GM12875 (cell line): ENCODE measurements at regions not wholly inside any gene's neighbourhood (a gene's known extent, or its start where the extent isn't known, plus 50 kb on each side); places are given as distances from the start of the nearest gene placed in this dataset.

Source experiments
- H3K4me3 ChIP-seq: one replicate; pipeline ENCODE4 v1.5.1; 2011; ENCODE audit warnings: low read depth, low read length, control low read depth
- TF ChIP-seq, protein P1 (sequence below): IDR thresholded peaks from 2 replicates; pipeline ENCODE4 v1.5.1; 2011; ENCODE audit warnings: low read depth, mild to moderate bottlenecking, control low read depth, inconsistent platforms, low read length, moderate library complexity, borderline replicate concordance; ENCODE audit not compliant: insufficient read depth

DNA sequence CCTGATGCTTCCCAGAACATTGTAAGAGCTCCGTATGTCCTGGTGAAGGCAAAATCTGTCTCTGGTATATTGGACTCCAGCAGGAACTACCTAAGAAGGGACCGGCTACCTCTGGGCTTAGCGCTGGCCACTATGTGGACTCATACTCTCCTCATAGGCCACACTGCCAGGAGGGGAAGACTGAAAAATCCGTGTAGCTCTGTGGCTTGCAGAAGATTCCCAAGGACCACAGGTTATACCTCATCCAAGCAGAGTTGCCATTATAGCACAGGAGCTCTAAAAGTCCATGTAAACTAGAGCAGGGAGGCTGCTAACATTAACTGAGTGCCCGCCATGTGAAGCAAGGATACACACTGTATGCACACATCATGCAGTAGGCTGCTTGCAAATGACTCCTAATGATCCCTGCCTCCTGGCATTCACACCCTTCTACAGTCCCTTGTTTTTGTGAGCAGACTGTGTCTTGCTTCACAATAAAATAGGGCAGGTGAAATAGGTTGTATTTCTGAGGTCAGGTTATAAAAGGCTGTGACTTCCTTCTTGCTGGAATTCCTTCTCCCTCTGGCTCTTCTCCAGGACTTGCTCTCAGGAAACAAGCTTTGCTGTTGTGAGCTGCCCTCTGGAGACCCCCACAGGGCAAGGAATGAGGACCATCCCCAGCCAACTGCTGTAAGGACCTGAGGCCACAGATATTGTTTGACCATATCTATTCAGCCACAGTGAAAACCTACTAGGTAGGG is 192.6 kb upstream of the UBL3 start:
- TF ChIP-seq, protein P1, sequence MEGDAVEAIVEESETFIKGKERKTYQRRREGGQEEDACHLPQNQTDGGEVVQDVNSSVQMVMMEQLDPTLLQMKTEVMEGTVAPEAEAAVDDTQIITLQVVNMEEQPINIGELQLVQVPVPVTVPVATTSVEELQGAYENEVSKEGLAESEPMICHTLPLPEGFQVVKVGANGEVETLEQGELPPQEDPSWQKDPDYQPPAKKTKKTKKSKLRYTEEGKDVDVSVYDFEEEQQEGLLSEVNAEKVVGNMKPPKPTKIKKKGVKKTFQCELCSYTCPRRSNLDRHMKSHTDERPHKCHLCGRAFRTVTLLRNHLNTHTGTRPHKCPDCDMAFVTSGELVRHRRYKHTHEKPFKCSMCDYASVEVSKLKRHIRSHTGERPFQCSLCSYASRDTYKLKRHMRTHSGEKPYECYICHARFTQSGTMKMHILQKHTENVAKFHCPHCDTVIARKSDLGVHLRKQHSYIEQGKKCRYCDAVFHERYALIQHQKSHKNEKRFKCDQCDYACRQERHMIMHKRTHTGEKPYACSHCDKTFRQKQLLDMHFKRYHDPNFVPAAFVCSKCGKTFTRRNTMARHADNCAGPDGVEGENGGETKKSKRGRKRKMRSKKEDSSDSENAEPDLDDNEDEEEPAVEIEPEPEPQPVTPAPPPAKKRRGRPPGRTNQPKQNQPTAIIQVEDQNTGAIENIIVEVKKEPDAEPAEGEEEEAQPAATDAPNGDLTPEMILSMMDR, result no peak

DNA sequence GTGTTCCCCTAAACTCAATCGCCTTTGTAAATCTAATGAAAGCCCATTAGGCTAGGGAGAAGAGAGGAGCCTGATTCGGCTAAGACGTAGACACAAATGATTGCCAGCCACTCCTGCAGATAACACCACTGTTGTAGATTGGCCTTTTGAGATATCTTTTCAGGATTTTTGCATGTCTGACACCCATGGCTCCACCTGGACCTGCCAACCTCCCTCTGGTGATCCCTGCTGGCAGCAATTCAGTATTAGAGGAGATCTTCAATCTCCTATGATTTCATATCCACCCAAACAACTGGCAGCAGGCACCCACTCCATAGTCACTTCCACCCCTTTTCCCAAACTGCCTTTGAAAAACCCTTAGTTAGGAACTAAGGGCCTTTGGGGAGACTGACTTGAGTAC is 191.9 kb upstream of the UBL3 start:
- no peak overlapping the region for H3K4me3 ChIP-seq
- TF ChIP-seq, protein P1, result no peak

More for the DNA sequence above, 192.6 kb upstream of the UBL3 start:
- H3K4me3 ChIP-seq, result no peak overlapping the region

DNA sequence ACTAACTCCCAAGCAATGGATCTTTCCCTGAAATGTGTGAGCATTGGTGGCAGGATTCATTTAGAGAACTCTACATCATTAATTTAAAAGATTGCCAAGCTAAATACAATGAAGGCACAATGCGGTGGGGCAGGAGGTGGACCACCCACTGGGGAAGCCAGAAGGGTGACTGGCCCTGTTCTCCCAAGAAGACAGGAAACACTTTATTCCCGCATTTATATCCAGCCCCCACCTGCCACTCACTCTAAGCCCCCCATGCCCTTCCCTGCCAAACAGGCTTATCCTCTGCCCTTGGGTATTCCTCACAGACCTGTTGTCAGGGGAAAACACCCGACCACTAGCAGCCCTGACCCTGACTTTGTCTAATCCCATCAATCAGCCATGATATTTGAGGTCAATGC is 189.1 kb upstream of the UBL3 start:
- TF ChIP-seq, protein P1, result no peak
- no peak overlapping the region for H3K4me3 ChIP-seq

DNA sequence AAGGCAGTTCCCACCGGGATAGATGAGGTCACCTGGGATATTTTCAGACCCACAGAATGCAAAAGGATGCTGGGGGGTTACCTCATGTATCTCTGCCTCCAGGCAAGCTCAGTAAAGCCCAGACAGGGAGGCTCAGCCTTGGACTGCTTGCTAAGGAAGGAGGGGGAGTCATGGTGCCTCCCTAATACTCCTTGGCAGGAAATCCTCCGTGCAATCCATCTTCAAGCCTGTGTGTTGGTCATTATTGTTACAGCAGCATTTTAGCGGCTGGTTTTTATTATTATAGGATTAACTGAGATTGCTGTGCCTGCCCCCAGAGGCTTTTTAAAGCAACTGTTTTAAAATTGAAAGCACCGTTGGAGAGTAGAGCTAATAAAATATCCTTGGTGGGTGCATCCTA is 188.5 kb upstream of the UBL3 start:
- TF ChIP-seq, protein P1, result no peak
- H3K4me3 ChIP-seq, result no peak overlapping the region

DNA sequence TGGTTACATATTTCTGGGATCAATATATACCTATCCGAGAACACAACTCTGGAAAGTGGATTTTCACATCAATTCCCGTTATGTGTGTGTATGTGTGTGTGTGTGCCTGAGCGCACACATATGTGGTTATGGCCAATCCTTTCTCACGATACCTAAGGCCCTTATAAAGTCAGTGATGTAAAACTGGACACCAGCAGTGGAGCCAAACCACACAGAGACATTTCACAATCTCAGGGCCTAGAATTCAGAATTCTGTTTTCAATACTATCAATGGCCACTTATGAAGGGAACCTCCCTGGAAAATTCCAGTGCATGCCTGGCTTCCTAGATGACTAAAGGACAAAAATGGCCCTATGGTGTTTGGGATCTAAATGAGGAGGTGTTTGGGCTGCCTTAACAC is 187.3 kb upstream of the UBL3 start:
- H3K4me3 ChIP-seq, result no peak overlapping the region
- TF ChIP-seq, protein P1, result no peak

DNA sequence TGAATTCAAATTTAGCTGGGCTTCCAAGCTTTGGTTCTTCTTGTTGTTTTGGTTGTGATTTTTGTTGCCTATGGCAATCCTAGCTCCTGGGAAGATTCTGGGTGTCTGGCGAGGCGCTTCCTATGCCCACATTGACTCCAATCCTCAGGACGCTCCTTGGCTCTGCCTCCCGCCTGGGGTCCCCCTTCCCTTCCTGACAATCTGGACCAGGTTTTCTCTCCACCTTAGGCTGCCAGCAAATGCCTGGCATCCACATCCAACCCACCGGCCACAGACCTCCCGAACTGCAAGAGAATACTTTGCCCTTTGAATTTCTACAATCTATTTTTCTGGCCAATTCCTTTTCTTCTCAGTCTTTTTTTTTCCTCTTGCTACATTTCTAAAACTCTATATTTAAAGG is 186.9 kb upstream of the UBL3 start:
- H3K4me3 ChIP-seq, result no peak overlapping the region

DNA sequence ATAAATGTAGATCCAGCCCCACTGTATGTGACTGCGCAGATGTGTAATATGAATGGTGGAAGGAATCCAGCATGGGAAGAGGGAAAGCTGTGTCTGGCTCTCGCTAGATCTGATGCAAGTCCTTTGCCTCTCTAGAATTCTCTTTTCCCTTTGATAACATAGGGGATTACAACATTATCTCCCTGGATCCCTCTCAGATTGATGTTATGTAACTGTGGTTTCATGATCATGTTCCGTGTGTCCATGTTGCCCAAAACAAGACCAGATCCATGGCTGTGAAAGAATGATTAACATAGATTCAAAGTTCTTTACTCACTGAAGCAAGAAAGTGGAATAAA is 184.0 kb upstream of the UBL3 start:
- TF ChIP-seq, protein P1, result no peak
- no peak overlapping the region for H3K4me3 ChIP-seq

More for the DNA sequence above, 186.9 kb upstream of the UBL3 start:
- TF ChIP-seq, protein P1, result no peak
